HG03097 (cell line): ENCODE measurements at regions not wholly inside any gene's neighbourhood (a gene's known extent, or its start where the extent isn't known, plus 50 kb on each side); places are given as distances from the start of the nearest gene placed in this dataset.

Experiments used
- ATAC-seq: cut with Tn5 transposase; IDR thresholded peaks from one replicate; pipeline ENCODE4 v1.9.1; 2021; ENCODE audit not compliant: unreplicated experiment, low FRiP score

- ATAC-seq: no peak
These were observed 1042.9 kb downstream of the ARAP2 start for GRCh38 chr4:35201403-35201802.

GRCh38 chr4:35216636-35217035 lies 1027.7 kb downstream of the ARAP2 start:
- ATAC-seq: no peak

GRCh38 chr4:35217331-35217730 lies 1027.0 kb downstream of the ARAP2 start:
- no peak for ATAC-seq

GRCh38 chr4:35228313-35228712 lies 1016.0 kb downstream of the ARAP2 start:
- no peak for ATAC-seq

GRCh38 chr4:35229021-35229420 lies 1015.3 kb downstream of the ARAP2 start:
- no peak for ATAC-seq

GRCh38 chr4:35237924-35238323 lies 1006.4 kb downstream of the ARAP2 start:
- ATAC-seq: no peak

GRCh38 chr4:35238793-35239192 lies 1005.5 kb downstream of the ARAP2 start:
- no peak for ATAC-seq

GRCh38 chr4:35246493-35246892 lies 997.8 kb downstream of the ARAP2 start:
- ATAC-seq: no peak

GRCh38 chr4:35247047-35247446 lies 997.3 kb downstream of the ARAP2 start:
- no peak for ATAC-seq

- no peak for ATAC-seq
These were observed 994.0 kb downstream of the ARAP2 start for GRCh38 chr4:35250331-35250730.

- no peak for ATAC-seq
These were observed 993.6 kb downstream of the ARAP2 start for GRCh38 chr4:35250761-35251160.

- no peak for ATAC-seq
These were observed 992.2 kb downstream of the ARAP2 start for GRCh38 chr4:35252071-35252470.

- no peak for ATAC-seq
These were observed 991.4 kb downstream of the ARAP2 start for GRCh38 chr4:35252866-35253265.

GRCh38 chr4:35253331-35253730 lies 991.0 kb downstream of the ARAP2 start:
- ATAC-seq: no peak

GRCh38 chr4:35286434-35286833 lies 957.9 kb downstream of the ARAP2 start:
- no peak for ATAC-seq

- ATAC-seq: no peak
These were observed 943.1 kb downstream of the ARAP2 start for GRCh38 chr4:35300996-35301774.

- no peak for ATAC-seq
These were observed 928.9 kb downstream of the ARAP2 start for GRCh38 chr4:35315419-35315818.

- no peak for ATAC-seq
These were observed 918.3 kb downstream of the ARAP2 start for GRCh38 chr4:35325908-35326453.

GRCh38 chr4:35342833-35343232 lies 901.5 kb downstream of the ARAP2 start:
- no peak for ATAC-seq

GRCh38 chr4:35347276-35347675 lies 897.0 kb downstream of the ARAP2 start:
- no peak for ATAC-seq

- ATAC-seq: no peak
These were observed 886.2 kb downstream of the ARAP2 start for GRCh38 chr4:35358001-35358584.

- no peak for ATAC-seq
These were observed 879.9 kb downstream of the ARAP2 start for GRCh38 chr4:35364321-35364870.
